ENCODE measurements at regions not wholly inside any gene's neighbourhood (a gene's known extent, or its start where the extent isn't known, plus 50 kb on each side); places are given as distances from the start of the nearest gene placed in this dataset.

GRCh38 chr14:51563560-51563959 lies 88.2 kb upstream of the FRMD6 start:
- H3K27ac ChIP-seq (ENCODE audit: low read length) = no peak overlapping the region
- TF ChIP-seq RAD21 (conservative IDR thresholded peaks at IDR 0.05) (no peak), EP300 (conservative IDR thresholded peaks at IDR 0.05; ENCODE audit: poor library complexity, severe bottlenecking) (no peak), EZH2 (IDR thresholded peaks at IDR 0.05; ENCODE audit: borderline replicate concordance, insufficient read depth, low read length, poor library complexity, severe bottlenecking) (no peak), REST (IDR thresholded peaks at IDR 0.05; ENCODE audit: borderline replicate concordance) (no peak), MXI1 (conservative IDR thresholded peaks at IDR 0.05; ENCODE audit: poor library complexity, severe bottlenecking) (no peak), POLR2AphosphoS5 (IDR thresholded peaks at IDR 0.05) (no peak), CTCF (IDR thresholded peaks at IDR 0.05; ENCODE audit: poor library complexity, severe bottlenecking) (no peak), SMC3 (conservative IDR thresholded peaks at IDR 0.05; ENCODE audit: poor library complexity) (no peak), TAF1 (IDR thresholded peaks at IDR 0.05; ENCODE audit: low read depth) (no peak)
- no peaks in the 10 kb centered on the region for H3K9me3 ChIP-seq (ENCODE audit: low read length)
- H3F3A ChIP-seq (ENCODE audit: insufficient read depth, low read length, poor library complexity, severe bottlenecking) = no peaks in the 10 kb centered on the region
- no peaks in the 10 kb centered on the region for H3K27me3 ChIP-seq (ENCODE audit: insufficient read depth, low read depth, low read length)
- no peak overlapping the region for H2AFZ ChIP-seq (ENCODE audit: low read depth, low read length)
- H3K4me3 ChIP-seq (ENCODE audit: low read length) = no peak overlapping the region
- no peaks in the 10 kb centered on the region for H4K20me1 ChIP-seq (ENCODE audit: insufficient read depth)
- H3K4me2 ChIP-seq (ENCODE audit: low read length) = no peak overlapping the region
- no peak overlapping the region for H3K9ac ChIP-seq (ENCODE audit: low read length)
- H3K9me2 ChIP-seq (ENCODE audit: insufficient read depth, low read length) = no peaks in the 10 kb centered on the region
- no peaks in the 10 kb centered on the region for H3K79me2 ChIP-seq (replicated peaks; ENCODE audit: insufficient read depth, low read length)
- no peaks in the 10 kb centered on the region for H3K36me3 ChIP-seq (ENCODE audit: insufficient read depth, low read length)

- Histone ChIP-seq H3K9me2 (ENCODE audit: insufficient read depth, low read length) (no peaks in the 10 kb centered on the region), H3K9me3 (ENCODE audit: low read length) (no peaks in the 10 kb centered on the region), H3K9ac (ENCODE audit: low read length) (no peak overlapping the region), H3K27me3 (ENCODE audit: insufficient read depth, low read depth, low read length) (no peaks in the 10 kb centered on the region), H3K4me2 (ENCODE audit: low read length) (no peak overlapping the region), H3K27ac (ENCODE audit: low read length) (no peak overlapping the region), H2AFZ (ENCODE audit: low read depth, low read length) (no peak overlapping the region), H3K79me2 (replicated peaks; ENCODE audit: insufficient read depth, low read length) (no peaks in the 10 kb centered on the region), H3F3A (ENCODE audit: insufficient read depth, low read length, poor library complexity, severe bottlenecking) (no peaks in the 10 kb centered on the region), H4K20me1 (ENCODE audit: insufficient read depth) (no peaks in the 10 kb centered on the region), H3K4me3 (ENCODE audit: low read length) (no peak overlapping the region), H3K36me3 (ENCODE audit: insufficient read depth, low read length) (no peaks in the 10 kb centered on the region)
- no peak for TF ChIP-seq EZH2 (IDR thresholded peaks at IDR 0.05; ENCODE audit: borderline replicate concordance, insufficient read depth, low read length, poor library complexity, severe bottlenecking)
- no peak for TF ChIP-seq SMC3 (conservative IDR thresholded peaks at IDR 0.05; ENCODE audit: poor library complexity)
- no peak for TF ChIP-seq REST (IDR thresholded peaks at IDR 0.05; ENCODE audit: borderline replicate concordance)
- TF ChIP-seq POLR2AphosphoS5 (IDR thresholded peaks at IDR 0.05) = no peak
- no peak for TF ChIP-seq RAD21 (conservative IDR thresholded peaks at IDR 0.05)
- TF ChIP-seq CTCF (IDR thresholded peaks at IDR 0.05; ENCODE audit: poor library complexity, severe bottlenecking) = no peak
- no peak for TF ChIP-seq EP300 (conservative IDR thresholded peaks at IDR 0.05; ENCODE audit: poor library complexity, severe bottlenecking)
- no peak for TF ChIP-seq MXI1 (conservative IDR thresholded peaks at IDR 0.05; ENCODE audit: poor library complexity, severe bottlenecking)
- no peak for TF ChIP-seq TAF1 (IDR thresholded peaks at IDR 0.05; ENCODE audit: low read depth)
These were observed 87.2 kb upstream of the FRMD6 start for GRCh38 chr14:51564460-51564859.
